GM23338 (cell line): ENCODE measurements at regions not wholly inside any gene's neighbourhood (a gene's known extent, or its start where the extent isn't known, plus 50 kb on each side); places are given as distances from the start of the nearest gene placed in this dataset.

Experiments
- ATAC-seq: fragments of 200-7000 bp; cut with Tn5 transposase; 3 replicates; pipeline ENCODE4 v1.9.1; 2020
- DNase-seq: peaks from one replicate; pipeline ENCODE4 v3.0.0-alpha.2; 2015; ENCODE audit warnings: low spot score
- H2AFZ ChIP-seq: fragments of 200-600 bp; sonication (generic); 2 replicates; pipeline ENCODE4 v1.8.0; 2016; ENCODE audit warnings: antibody characterized with exemption, mild to moderate bottlenecking, moderate library complexity
- H3F3A ChIP-seq: fragments of 200-600 bp; sonication (generic); replicated peaks from 2 replicates; pipeline ENCODE4 v1.8.0; 2017; ENCODE audit warnings: antibody characterized with exemption, mixed run types, low read depth
- H3K27ac ChIP-seq: fragments of 200-600 bp; sonication (generic); 2 replicates; pipeline ENCODE4 v1.6.1; 2016; ENCODE audit warnings: low read depth
- H3K27me3 ChIP-seq: fragments of 200-600 bp; sonication (generic); 2 replicates; pipeline ENCODE4 v1.8.0; 2016; ENCODE audit warnings: mild to moderate bottlenecking, mixed run types, moderate library complexity; ENCODE audit not compliant: insufficient read depth
- H3K36me3 ChIP-seq: fragments of 200-600 bp; sonication (generic); 2 replicates; pipeline ENCODE4 v1.8.0; 2016; ENCODE audit warnings: mild to moderate bottlenecking; ENCODE audit not compliant: insufficient read depth
- H3K4me1 ChIP-seq: fragments of 200-600 bp; sonication (generic); 2 replicates; pipeline ENCODE4 v1.8.0; 2016; ENCODE audit warnings: mild to moderate bottlenecking, moderate library complexity; ENCODE audit not compliant: insufficient read depth
- H3K4me2 ChIP-seq: fragments of 200-600 bp; sonication (generic); 2 replicates; pipeline ENCODE4 v1.7.1; 2017; ENCODE audit warnings: mixed run types
- H3K4me3 ChIP-seq: fragments of 200-600 bp; sonication (generic); 2 replicates; pipeline ENCODE4 v1.6.1; 2016; ENCODE audit warnings: mixed run types
- H3K79me2 ChIP-seq: fragments of 200-600 bp; sonication (generic); replicated peaks from 2 replicates; pipeline ENCODE4 v1.8.0; 2017; ENCODE audit warnings: mild to moderate bottlenecking; ENCODE audit not compliant: insufficient read depth
- H3K9me2 ChIP-seq: fragments of 200-600 bp; sonication (generic); 2 replicates; pipeline ENCODE4 v1.8.0; 2017; ENCODE audit not compliant: insufficient read depth
- H4K20me1 ChIP-seq: fragments of 200-600 bp; sonication (generic); replicated peaks from 2 replicates; pipeline ENCODE4 v1.8.0; 2017; ENCODE audit warnings: mild to moderate bottlenecking; ENCODE audit not compliant: insufficient read depth
- H3K27ac Mint-ChIP-seq: 2 replicates; pipeline ENCODE4 v1.8.0; 2020; ENCODE audit warnings: inconsistent platforms, mild to moderate bottlenecking, moderate library complexity, mixed read lengths
- H3K27me3 Mint-ChIP-seq: 3 replicates; pipeline ENCODE4 v1.8.0; 2022; ENCODE audit warnings: low read depth, mild to moderate bottlenecking, moderate library complexity, mixed read lengths, inconsistent platforms; ENCODE audit not compliant: insufficient read depth, poor library complexity
- H3K36me3 Mint-ChIP-seq: 3 replicates; pipeline ENCODE4 v1.8.0; 2021; ENCODE audit warnings: low read depth, mild to moderate bottlenecking, inconsistent platforms, moderate library complexity, mixed read lengths
- H3K4me1 Mint-ChIP-seq: 3 replicates; pipeline ENCODE4 v1.8.0; 2020; ENCODE audit warnings: mild to moderate bottlenecking, inconsistent platforms, mixed read lengths
- H3K4me3 Mint-ChIP-seq: 3 replicates; pipeline ENCODE4 v1.8.0; 2021; ENCODE audit warnings: moderate library complexity, mild to moderate bottlenecking, inconsistent platforms, mixed read lengths
- H3K9me3 Mint-ChIP-seq: 3 replicates; pipeline ENCODE4 v1.8.0; 2020; ENCODE audit warnings: moderate library complexity, mild to moderate bottlenecking, inconsistent platforms, mixed read lengths
- CREB1 ChIP-seq: fragments of 250-450 bp; sonication (Bioruptor Pico); IDR thresholded peaks from 2 replicates; pipeline ENCODE4 v1.5.0; 2020; ENCODE audit warnings: low read depth, mild to moderate bottlenecking, moderate library complexity
- ETS1 ChIP-seq: IDR thresholded peaks from 2 replicates; pipeline ENCODE4 v1.6.1; 2016; ENCODE audit warnings: antibody characterized with exemption
- EZH2 ChIP-seq: fragments of 200-600 bp; sonication (generic); IDR thresholded peaks from one replicate; pipeline ENCODE4 v1.8.0; 2017; ENCODE audit warnings: antibody characterized with exemption, mild to moderate bottlenecking, low read depth; ENCODE audit not compliant: unreplicated experiment
- EZH2phosphoT487 ChIP-seq: fragments of 200-600 bp; sonication (generic); IDR thresholded peaks from one replicate; pipeline ENCODE4 v1.8.1; 2018; ENCODE audit warnings: antibody characterized with exemption; ENCODE audit not compliant: unreplicated experiment
- JUNB ChIP-seq: IDR thresholded peaks from one replicate; pipeline ENCODE4 v1.6.1; 2016; ENCODE audit warnings: antibody characterized with exemption; ENCODE audit not compliant: unreplicated experiment
- NANOG ChIP-seq: IDR thresholded peaks from 2 replicates; pipeline ENCODE4 v1.6.1; 2016; ENCODE audit warnings: antibody characterized with exemption, borderline replicate concordance
- POLR2AphosphoS5 ChIP-seq: IDR thresholded peaks from 2 replicates; pipeline ENCODE4 v1.6.1; 2016; ENCODE audit warnings: antibody characterized with exemption, low read depth
- STAT1 ChIP-seq: IDR thresholded peaks from one replicate; pipeline ENCODE4 v1.6.1; 2016; ENCODE audit warnings: antibody characterized with exemption; ENCODE audit not compliant: unreplicated experiment
- ZNF114 ChIP-seq: fragments of 250-450 bp; sonication (Bioruptor Pico); IDR thresholded peaks from 2 replicates; pipeline ENCODE4 v1.5.0; 2020; ENCODE audit warnings: mild to moderate bottlenecking, moderate library complexity
- ZNF331 ChIP-seq: fragments of 250-450 bp; sonication (Bioruptor Pico); IDR thresholded peaks from 2 replicates; pipeline ENCODE4 v1.5.0; 2020; ENCODE audit warnings: low read depth, mild to moderate bottlenecking, moderate library complexity
- ZNF462 ChIP-seq: fragments of 250-450 bp; sonication (Bioruptor Pico); IDR thresholded peaks from 2 replicates; pipeline ENCODE4 v1.5.0; 2020; ENCODE audit warnings: mild to moderate bottlenecking, moderate library complexity
- TF ChIP-seq, protein P1 (sequence below), 2 experiments: fragments of 200-600 bp in 1 of 2; sonication (generic) in 1 of 2; conservative IDR thresholded peaks; 2 replicates each; pipeline versions ENCODE4 v1.5.1 to v1.6.1; 2016 to 2017; ENCODE audit warnings: antibody characterized with exemption in 2 of 2, low read depth in 2 of 2, mild to moderate bottlenecking in 2 of 2, moderate library complexity in 1 of 2
- TF ChIP-seq, protein P2 (sequence below): IDR thresholded peaks from one replicate; pipeline ENCODE4 v1.6.1; 2018; ENCODE audit warnings: antibody characterized with exemption; ENCODE audit not compliant: unreplicated experiment

DNA sequence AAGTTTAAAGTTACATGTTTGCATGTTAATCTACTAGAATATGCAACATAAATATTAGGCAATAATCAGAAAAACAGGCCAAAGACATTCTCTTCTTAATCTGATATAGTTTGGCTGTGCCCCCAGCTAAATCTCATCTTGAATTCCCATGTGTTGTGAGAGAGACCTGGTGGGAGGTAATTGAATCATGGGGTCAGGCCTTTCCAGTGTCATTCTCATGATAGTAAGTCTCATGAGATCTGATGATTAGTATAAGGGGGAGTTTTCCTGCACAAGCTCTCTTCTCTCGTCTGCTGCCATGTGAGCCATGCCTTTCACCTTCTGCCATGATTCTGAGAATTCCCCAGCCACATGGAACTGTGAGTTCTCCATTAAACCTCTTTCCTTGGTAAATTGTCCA is 1241.7 kb upstream of the ADGRB3 start:
- Histone ChIP-seq H3K4me2 (no peak overlapping the region), H3K27ac (no peak overlapping the region), H4K20me1 (no peaks in the 10 kb centered on the region), H3K9me2 (no peaks in the 10 kb centered on the region), H3K79me2 (no peaks in the 10 kb centered on the region), H3K36me3 (0 out of 2 replicates have a peak, but pooled peaks cover 6% of the 10 kb centered on the region), H3F3A (no peaks in the 10 kb centered on the region), H2AFZ (no peak overlapping the region), H3K4me3 (no peak overlapping the region), H3K4me1 (no peaks in the 10 kb centered on the region), H3K27me3 (no peaks in the 10 kb centered on the region)
- H3K27me3 Mint-ChIP-seq, result no peaks in the 10 kb centered on the region
- no peak for ATAC-seq
- TF ChIP-seq EZH2phosphoT487 (no peak), ZNF331 (CRISPR knock-in tag) (no peak), NANOG (no peak), CREB1 (CRISPR knock-in tag) (no peak), EZH2 (no peak), POLR2AphosphoS5 (no peak), JUNB (no peak), STAT1 (no peak), ZNF114 (CRISPR knock-in tag) (no peak), ETS1 (no peak), ZNF462 (CRISPR knock-in tag) (no peak)
- TF ChIP-seq, protein P1, sequence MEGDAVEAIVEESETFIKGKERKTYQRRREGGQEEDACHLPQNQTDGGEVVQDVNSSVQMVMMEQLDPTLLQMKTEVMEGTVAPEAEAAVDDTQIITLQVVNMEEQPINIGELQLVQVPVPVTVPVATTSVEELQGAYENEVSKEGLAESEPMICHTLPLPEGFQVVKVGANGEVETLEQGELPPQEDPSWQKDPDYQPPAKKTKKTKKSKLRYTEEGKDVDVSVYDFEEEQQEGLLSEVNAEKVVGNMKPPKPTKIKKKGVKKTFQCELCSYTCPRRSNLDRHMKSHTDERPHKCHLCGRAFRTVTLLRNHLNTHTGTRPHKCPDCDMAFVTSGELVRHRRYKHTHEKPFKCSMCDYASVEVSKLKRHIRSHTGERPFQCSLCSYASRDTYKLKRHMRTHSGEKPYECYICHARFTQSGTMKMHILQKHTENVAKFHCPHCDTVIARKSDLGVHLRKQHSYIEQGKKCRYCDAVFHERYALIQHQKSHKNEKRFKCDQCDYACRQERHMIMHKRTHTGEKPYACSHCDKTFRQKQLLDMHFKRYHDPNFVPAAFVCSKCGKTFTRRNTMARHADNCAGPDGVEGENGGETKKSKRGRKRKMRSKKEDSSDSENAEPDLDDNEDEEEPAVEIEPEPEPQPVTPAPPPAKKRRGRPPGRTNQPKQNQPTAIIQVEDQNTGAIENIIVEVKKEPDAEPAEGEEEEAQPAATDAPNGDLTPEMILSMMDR (conservative IDR thresholded peaks at IDR 0.05; ENCODE audit: low read depth in 2 of 2), result no peak
- TF ChIP-seq, protein P2, sequence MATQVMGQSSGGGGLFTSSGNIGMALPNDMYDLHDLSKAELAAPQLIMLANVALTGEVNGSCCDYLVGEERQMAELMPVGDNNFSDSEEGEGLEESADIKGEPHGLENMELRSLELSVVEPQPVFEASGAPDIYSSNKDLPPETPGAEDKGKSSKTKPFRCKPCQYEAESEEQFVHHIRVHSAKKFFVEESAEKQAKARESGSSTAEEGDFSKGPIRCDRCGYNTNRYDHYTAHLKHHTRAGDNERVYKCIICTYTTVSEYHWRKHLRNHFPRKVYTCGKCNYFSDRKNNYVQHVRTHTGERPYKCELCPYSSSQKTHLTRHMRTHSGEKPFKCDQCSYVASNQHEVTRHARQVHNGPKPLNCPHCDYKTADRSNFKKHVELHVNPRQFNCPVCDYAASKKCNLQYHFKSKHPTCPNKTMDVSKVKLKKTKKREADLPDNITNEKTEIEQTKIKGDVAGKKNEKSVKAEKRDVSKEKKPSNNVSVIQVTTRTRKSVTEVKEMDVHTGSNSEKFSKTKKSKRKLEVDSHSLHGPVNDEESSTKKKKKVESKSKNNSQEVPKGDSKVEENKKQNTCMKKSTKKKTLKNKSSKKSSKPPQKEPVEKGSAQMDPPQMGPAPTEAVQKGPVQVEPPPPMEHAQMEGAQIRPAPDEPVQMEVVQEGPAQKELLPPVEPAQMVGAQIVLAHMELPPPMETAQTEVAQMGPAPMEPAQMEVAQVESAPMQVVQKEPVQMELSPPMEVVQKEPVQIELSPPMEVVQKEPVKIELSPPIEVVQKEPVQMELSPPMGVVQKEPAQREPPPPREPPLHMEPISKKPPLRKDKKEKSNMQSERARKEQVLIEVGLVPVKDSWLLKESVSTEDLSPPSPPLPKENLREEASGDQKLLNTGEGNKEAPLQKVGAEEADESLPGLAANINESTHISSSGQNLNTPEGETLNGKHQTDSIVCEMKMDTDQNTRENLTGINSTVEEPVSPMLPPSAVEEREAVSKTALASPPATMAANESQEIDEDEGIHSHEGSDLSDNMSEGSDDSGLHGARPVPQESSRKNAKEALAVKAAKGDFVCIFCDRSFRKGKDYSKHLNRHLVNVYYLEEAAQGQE, result no peak
- no peak overlapping the region for H3K27ac Mint-ChIP-seq
- H3K4me3 Mint-ChIP-seq, result no peak overlapping the region
- H3K36me3 Mint-ChIP-seq, result peaks cover 16% of the 10 kb centered on the region
- H3K4me1 Mint-ChIP-seq, result peaks cover 5% of the 10 kb centered on the region; the same call in 1 of the 3 replicates
- H3K9me3 Mint-ChIP-seq, result peaks cover 22% of the 10 kb centered on the region
- DNase-seq, result no peak
